HG03025 (cell line): ENCODE measurements at regions not wholly inside any gene's neighbourhood (a gene's known extent, or its start where the extent isn't known, plus 50 kb on each side); places are given as distances from the start of the nearest gene placed in this dataset.

ENCODE experiments used
- ATAC-seq: cut with Tn5 transposase; IDR thresholded peaks from one replicate; pipeline ENCODE4 v1.9.1; 2021; ENCODE audit warnings: mild to moderate bottlenecking, moderate library complexity; ENCODE audit not compliant: unreplicated experiment, low FRiP score

- peak; percentile 93 for ATAC-seq
Observed at GRCh38 chr16:62638964-62639870, 603.0 kb upstream of the CDH8 start.

DNA sequence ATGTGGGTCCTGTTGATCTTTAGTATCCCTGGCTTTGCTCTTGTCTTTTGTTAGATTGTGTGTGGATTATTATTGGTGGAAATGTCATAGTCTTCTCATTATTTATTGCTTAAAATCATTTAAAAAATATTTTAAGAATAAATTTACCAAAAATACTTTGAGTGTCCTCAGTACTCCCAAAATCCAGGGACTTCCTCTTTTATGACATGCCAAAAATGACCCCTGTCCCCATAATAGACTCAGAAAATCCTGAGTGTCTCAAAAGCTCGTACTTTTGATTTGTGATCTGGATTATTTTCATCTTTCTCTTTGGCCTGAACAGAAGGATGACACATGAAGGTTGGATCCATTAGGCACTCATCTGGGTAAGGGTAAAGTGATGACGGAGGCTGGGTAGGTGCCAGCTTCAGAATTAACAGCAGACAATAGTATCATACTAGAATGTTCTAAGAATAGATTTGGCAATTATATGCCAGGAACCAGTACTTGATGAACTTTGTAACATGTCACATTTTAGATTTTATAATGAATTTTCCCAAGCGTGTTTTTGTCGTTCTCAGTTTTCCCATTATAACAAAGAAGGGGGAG lies 602.2 kb upstream of the CDH8 start:
- ATAC-seq: peak; percentile 11

- no peak for ATAC-seq
Observed at GRCh38 chr16:62625326-62625725, 589.1 kb upstream of the CDH8 start.

- ATAC-seq: no peak
Observed at GRCh38 chr16:62620275-62620674, 584.0 kb upstream of the CDH8 start.

DNA sequence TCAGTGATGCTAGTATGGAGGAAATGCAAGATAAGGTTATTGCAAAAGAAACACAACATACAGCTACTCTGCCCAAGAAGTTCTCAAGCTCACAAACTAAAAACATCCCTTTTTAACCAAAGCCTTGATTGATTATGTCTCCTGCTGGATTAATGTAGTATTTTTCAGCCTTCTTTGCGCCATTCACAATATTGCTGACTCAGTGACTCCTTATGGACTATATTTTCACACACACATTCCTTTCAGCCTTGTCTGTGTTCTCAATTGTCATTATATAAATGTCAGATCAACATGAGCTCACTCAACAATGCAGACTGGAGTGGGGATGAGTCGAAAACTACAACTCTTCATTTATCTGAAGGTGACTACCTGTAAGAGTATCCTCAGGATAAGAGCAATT lies 579.3 kb upstream of the CDH8 start:
- no peak for ATAC-seq

GRCh38 chr16:62610291-62610690 lies 574.1 kb upstream of the CDH8 start:
- no peak for ATAC-seq

- ATAC-seq: no peak
Observed at GRCh38 chr16:62602790-62603189, 566.6 kb upstream of the CDH8 start.

DNA sequence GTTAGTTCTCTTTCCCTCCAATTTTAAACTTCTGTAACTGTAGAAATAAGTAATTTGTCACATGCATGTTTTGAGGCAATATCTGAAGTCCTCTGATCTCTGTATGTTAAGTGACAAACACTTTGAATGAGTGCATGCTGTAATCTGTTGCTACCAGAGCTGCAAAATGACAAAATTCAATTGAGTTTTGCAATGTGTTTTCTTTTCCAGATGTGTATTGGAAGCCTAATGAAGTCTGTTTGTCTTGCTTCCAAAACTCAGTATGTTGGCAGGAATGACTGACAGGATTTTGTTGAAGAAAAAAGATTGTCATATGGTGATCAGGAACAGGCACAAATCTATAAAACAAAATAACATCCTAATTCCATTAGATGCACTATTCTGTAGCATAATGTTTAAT lies 561.6 kb upstream of the CDH8 start:
- no peak for ATAC-seq

GRCh38 chr16:62596584-62596983 lies 560.3 kb upstream of the CDH8 start:
- ATAC-seq: no peak

DNA sequence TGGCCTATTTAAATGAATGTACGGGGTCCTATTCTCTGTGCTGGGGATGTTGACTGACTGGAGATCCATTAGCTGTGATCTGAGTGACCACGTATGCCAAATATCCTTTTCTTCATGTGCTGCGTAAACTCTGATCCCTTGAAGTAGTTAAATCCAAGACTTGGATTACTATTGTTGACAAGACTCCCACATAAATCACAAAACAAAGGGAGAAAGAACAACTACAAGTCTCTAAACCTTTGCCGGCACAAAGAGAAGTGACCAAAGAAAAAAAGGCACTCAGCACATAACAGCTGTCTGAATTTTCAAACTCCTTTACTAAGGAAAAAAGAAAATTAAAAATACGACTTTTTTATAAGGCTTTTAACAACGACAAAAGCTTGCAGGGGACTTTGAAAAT lies 559.9 kb upstream of the CDH8 start:
- ATAC-seq: no peak

- no peak for ATAC-seq
Observed at GRCh38 chr16:62586128-62586862, 550.1 kb upstream of the CDH8 start.

DNA sequence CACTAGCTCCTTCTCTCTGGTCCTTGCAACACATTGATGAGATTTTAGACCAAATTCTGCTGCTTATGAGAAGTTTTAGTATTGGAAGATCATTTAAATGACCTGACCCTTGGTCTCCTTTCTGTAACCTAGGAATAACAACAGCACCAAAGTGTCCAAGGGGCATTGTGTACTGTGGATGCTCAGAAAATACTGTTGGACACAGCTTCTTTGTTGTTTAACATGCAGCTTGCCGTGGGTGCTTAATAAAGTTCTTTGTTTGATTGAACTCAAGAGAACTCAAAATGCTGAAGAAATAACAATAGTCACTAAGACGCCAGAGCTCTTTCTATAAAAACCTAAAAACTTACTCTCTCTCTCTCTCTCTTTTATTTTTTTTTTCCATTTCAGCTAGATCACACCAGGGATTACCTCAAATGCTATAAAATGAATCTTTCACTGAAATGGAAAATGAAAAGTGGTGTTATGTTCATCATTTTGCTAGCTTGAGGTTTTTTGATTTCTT lies 548.9 kb upstream of the CDH8 start:
- ATAC-seq: no peak

DNA sequence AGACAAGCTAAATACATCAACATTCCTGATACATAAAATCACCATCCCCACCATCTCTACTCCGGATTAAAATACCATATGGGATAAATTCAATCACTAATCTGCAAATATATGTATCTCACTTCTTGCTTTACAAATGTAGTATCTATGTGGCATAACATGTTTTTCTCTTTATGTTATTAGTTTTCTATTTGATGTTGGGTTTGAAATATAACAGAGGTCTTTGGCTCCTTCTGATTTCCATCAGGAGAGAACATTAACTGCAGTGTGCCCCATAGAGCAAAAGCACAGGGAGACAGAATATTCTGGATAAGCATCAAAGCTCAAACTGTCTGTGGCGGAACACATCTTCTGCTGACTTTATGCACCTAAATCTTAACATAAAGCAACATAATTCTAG lies 547.2 kb upstream of the CDH8 start:
- no peak for ATAC-seq

- ATAC-seq: no peak
Observed at GRCh38 chr16:62573466-62573865, 537.2 kb upstream of the CDH8 start.

DNA sequence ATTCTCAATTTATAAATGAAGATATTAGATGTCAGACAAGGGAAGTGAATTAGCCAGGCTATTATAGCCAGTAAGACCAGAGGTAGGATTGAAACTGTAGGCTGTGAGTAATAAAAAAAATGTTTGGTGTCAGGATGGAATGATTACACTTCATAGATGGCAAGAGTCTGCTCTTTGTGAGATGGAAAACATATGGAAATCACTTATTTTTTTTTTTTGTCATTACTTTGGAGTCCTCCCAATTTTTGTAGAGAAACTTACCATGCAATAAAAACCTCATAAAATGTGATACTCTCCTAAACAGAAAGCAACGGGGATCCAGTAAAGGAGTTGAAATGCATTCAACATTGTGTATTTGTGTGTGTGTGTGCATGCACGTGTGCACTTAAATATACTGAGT lies 532.7 kb upstream of the CDH8 start:
- no peak for ATAC-seq

DNA sequence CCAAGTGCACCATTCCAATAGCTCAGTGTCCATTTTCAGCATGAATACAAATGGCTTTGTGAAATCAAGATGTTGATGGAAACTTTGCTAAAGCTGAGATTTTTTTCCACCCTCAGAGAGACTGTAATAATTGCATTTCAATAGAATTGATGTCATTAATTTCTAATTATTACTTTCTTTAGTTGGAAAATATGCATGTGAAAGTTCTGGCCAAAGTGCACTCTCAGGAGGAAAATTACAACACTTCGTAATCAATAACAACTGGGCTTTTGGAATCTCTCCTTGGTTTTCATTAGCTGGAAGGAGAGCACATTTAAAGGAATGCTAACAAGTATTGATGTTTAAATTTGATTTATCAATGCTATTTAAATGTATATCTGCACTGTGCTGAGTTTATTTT lies 529.5 kb upstream of the CDH8 start:
- no peak for ATAC-seq

- ATAC-seq: no peak
Observed at GRCh38 chr16:62564291-62564690, 528.1 kb upstream of the CDH8 start.

DNA sequence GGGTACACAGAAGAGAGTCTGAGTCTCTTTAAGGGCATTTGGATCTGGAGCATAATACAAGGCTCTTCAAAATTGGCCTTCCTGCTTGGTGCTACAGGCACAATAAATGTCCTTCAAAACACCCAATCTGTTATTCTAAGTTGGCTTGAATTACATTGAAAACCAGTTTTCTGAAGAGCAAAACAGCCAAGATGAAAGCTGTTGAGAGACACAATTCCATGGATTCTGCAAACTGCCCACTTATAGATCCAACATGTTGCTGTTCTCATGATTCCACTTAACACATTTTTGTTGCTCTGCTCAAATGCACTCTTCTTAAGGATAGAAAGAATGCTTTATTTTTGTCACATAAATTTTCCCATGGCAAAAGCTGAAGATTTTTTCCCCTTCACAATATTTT lies 525.9 kb upstream of the CDH8 start:
- ATAC-seq: no peak

DNA sequence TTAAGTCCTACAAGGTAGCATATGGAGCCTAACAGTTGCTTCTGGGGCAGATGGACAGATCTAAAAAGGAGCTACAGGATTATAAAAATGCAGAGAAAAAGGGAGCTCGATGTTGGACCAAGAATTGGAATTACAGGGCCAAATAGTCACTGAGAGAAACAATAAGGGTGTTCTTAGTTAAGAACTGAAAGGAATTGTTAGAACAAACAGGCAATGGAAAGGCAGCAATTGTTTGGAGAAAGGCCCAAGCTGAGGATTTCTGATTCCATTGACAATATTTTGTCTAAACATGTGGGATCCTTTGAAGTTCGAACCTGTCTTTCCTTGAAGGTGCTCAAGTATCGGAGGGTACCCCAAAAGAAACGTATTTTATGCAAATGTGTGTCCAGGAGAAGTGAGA lies 513.6 kb upstream of the CDH8 start:
- ATAC-seq: no peak

GRCh38 chr16:62548095-62548494 lies 511.9 kb upstream of the CDH8 start:
- no peak for ATAC-seq

GRCh38 chr16:62546701-62547100 lies 510.5 kb upstream of the CDH8 start:
- ATAC-seq: no peak
